PFSK-1 (cell line): ENCODE measurements at regions not wholly inside any gene's neighbourhood (a gene's known extent, or its start where the extent isn't known, plus 50 kb on each side); places are given as distances from the start of the nearest gene placed in this dataset.

Experiments
- POLR2AphosphoS5 ChIP-seq: IDR thresholded peaks from 2 replicates; pipeline ENCODE4 v1.6.1; 2012; ENCODE audit warnings: low read depth, mild to moderate bottlenecking, control low read depth, low read length, moderate library complexity
- TAF1 ChIP-seq: IDR thresholded peaks from 2 replicates; pipeline ENCODE4 v1.6.1; 2012; ENCODE audit warnings: low read length, control low read depth, borderline replicate concordance; ENCODE audit not compliant: insufficient read depth

DNA sequence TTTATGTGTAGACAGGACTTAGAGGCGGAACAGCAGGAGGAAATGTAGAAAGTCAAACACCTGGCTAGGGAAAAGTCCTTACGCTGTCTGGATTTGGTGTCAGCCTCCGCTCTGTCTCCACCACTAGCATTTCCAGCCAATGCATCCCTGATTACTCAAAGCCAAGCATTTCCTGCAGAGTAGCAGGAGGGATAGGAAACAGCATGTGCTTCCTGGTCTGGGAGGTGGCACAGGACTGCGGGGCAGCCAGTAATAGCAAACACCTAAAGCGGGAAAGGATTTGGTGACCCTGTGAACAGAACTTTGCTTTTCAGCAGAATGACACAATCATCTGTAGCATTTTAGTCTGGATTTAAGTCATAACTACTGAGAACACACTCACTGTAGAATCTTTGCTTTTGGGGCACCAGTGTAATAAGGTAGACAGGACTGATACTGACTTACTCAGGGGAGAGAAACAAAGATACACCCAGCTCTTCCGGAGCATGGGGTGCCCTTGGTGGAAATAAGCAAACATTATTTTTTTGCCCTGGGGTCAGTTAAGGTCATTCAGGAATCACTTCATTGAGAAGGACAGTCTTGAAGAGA, 133.3 kb upstream of the AHI1 start:
- TF ChIP-seq TAF1 (no peak), POLR2AphosphoS5 (no peak)
